HEK293T (cell line): ENCODE measurements at regions not wholly inside any gene's neighbourhood (a gene's known extent, or its start where the extent isn't known, plus 50 kb on each side); places are given as distances from the start of the nearest gene placed in this dataset.

Source experiments
- CTCF ChIA-PET: fragments of 350-600 bp; formaldehyde crosslinking; extraction: SDS; loops from one replicate; lab custom pipeline; 2021; ENCODE audit warnings: antibody characterized with exemption, inconsistent platforms; lab: Yijun Ruan, JAX
- POLR2A ChIA-PET: fragments of 350-600 bp; formaldehyde crosslinking; extraction: SDS; loops from one replicate; lab custom pipeline; 2020; ENCODE audit warnings: antibody characterized with exemption, inconsistent platforms; lab: Yijun Ruan, JAX
- DNase-seq: peaks from one replicate; pipeline ENCODE4 v3.0.0; 2012; ENCODE audit warnings: mixed read lengths; ENCODE audit errors: extremely low spot score
- ARNT ChIP-seq: fragments of 450-650 bp; IDR thresholded peaks from 2 replicates; pipeline ENCODE4 v1.6.1; 2017; ENCODE audit warnings: mild to moderate bottlenecking
- BHLHE40 ChIP-seq: fragments of 450-650 bp; IDR thresholded peaks from 2 replicates; pipeline ENCODE4 v1.6.1; 2016; ENCODE audit warnings: mild to moderate bottlenecking, moderate library complexity, borderline replicate concordance
- CTBP1 ChIP-seq: fragments of 450-650 bp; IDR thresholded peaks from 2 replicates; pipeline ENCODE4 v1.6.1; 2016; ENCODE audit warnings: borderline replicate concordance
- ELF4 ChIP-seq: fragments of 450-650 bp; IDR thresholded peaks from 2 replicates; pipeline ENCODE4 v1.6.1; 2017; ENCODE audit warnings: antibody characterized with exemption
- FOXA1 ChIP-seq: fragments of 450-650 bp; IDR thresholded peaks from 2 replicates; pipeline ENCODE4 v1.6.1; 2016; ENCODE audit warnings: mild to moderate bottlenecking
- FOXK2 ChIP-seq: fragments of 450-650 bp; IDR thresholded peaks from 2 replicates; pipeline ENCODE4 v1.6.1; 2016; ENCODE audit warnings: mild to moderate bottlenecking
- FOXM1 ChIP-seq: fragments of 450-650 bp; IDR thresholded peaks from 2 replicates; pipeline ENCODE4 v1.6.1; 2017; ENCODE audit warnings: mild to moderate bottlenecking, borderline replicate concordance
- HDGF ChIP-seq: fragments of 450-650 bp; IDR thresholded peaks from 2 replicates; pipeline ENCODE4 v1.6.1; 2017; ENCODE audit warnings: antibody characterized with exemption, borderline replicate concordance
- L3MBTL2 ChIP-seq: fragments of 450-650 bp; conservative IDR thresholded peaks from 2 replicates; pipeline ENCODE4 v1.6.1; 2016; ENCODE audit warnings: mild to moderate bottlenecking
- LEF1 ChIP-seq: fragments of 450-650 bp; IDR thresholded peaks from 2 replicates; pipeline ENCODE4 v1.6.1; 2017; ENCODE audit warnings: mild to moderate bottlenecking, borderline replicate concordance
- NFRKB ChIP-seq: fragments of 450-650 bp; IDR thresholded peaks from 2 replicates; pipeline ENCODE4 v1.6.1; 2016; ENCODE audit warnings: mild to moderate bottlenecking, moderate library complexity
- PKNOX1 ChIP-seq: fragments of 450-650 bp; IDR thresholded peaks from 2 replicates; pipeline ENCODE4 v1.6.1; 2016
- SP1 ChIP-seq: fragments of 450-650 bp; IDR thresholded peaks from 2 replicates; pipeline ENCODE4 v1.6.1; 2017
- SUZ12 ChIP-seq: fragments of 450-650 bp; IDR thresholded peaks from 2 replicates; pipeline ENCODE4 v1.6.1; 2016; ENCODE audit warnings: mild to moderate bottlenecking
- TARDBP ChIP-seq: fragments of 450-650 bp; IDR thresholded peaks from 2 replicates; pipeline ENCODE4 v1.6.1; 2016
- ZNF384 ChIP-seq: fragments of 450-650 bp; IDR thresholded peaks from 2 replicates; pipeline ENCODE4 v1.6.1; 2016

GRCh38 chr1:87821335-87821697, 492.6 kb downstream of the LMO4 start:
- DNase-seq: no peak
- TF ChIP-seq TARDBP (no peak), ZNF384 (no peak), CTBP1 (no peak), NFRKB (no peak), HDGF (no peak), LEF1 (no peak), L3MBTL2 (no peak), SP1 (no peak), PKNOX1 (no peak), FOXM1 (no peak), BHLHE40 (no peak)
- POLR2A ChIA-PET: no interaction called here
- CTCF ChIA-PET: no interaction called here

GRCh38 chr1:87826681-87827251, 498.1 kb downstream of the LMO4 start:
- POLR2A ChIA-PET: no interaction called here
- CTCF ChIA-PET: no interaction called here
- no peak for TF ChIP-seq SP1
- TF ChIP-seq BHLHE40: no peak
- no peak for TF ChIP-seq TARDBP
- no peak for TF ChIP-seq FOXM1
- no peak for TF ChIP-seq ELF4
- no peak for TF ChIP-seq NFRKB
- no peak for TF ChIP-seq HDGF
- TF ChIP-seq FOXK2: no peak
- TF ChIP-seq FOXA1: no peak
- TF ChIP-seq ZNF384: no peak
- no peak for TF ChIP-seq ARNT
- no peak for TF ChIP-seq PKNOX1
- no peak for TF ChIP-seq L3MBTL2
- no peak for TF ChIP-seq LEF1
- TF ChIP-seq CTBP1: no peak
- no peak for TF ChIP-seq SUZ12
- no peak for DNase-seq

DNA sequence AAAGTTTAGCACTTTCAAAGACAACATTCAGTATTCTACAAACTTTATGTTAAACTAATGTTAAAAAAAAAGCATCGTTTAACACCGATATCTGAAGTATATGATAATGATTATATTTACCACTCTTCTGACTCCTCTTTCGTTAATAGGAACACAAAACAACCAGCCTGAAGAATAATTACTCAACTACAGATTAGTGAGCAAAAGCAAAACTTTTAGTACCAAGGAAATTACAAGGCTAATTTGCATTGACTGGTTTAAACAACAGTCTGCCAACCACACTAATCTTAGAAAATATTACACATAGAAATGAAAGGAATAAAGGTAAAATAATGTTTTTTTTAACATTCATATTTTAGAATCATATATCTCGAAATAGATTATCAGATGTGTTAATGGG, 500.7 kb downstream of the LMO4 start:
- DNase-seq: no peak
- TF ChIP-seq HDGF (no peak), FOXM1 (no peak), SUZ12 (no peak), SP1 (no peak), NFRKB (no peak), ELF4 (no peak), TARDBP (no peak), FOXK2 (no peak), ZNF384 (no peak), L3MBTL2 (no peak), ARNT (no peak), LEF1 (no peak), BHLHE40 (no peak), PKNOX1 (no peak), FOXA1 (no peak), CTBP1 (no peak)
- POLR2A ChIA-PET: no interaction called here
- CTCF ChIA-PET: no interaction called here

DNA sequence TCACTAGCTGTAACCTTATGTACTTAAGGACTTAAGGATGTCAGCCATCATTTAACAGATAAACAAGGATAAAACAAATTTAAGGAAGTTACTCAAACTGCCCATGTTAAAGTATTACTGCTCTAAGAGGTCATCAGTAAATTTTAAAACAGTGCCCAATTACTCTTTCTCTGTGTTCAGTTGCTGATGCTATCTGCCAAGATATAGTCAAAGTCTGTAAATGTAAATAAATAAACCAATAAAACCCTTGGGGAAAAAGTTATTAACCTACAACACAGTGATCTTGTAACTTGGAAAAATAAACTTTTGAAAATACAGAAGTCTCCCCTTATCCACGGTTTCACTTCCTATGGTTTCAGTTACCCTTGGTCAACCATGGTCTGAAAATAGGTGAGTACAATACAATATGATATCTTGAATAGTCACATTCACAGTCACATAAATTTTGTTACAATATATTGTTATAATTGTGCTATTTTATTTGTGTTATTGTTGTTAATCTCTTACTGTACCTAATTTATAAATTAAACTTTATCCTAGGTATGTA, 501.8 kb downstream of the LMO4 start:
- no peak for DNase-seq
- TF ChIP-seq TARDBP: no peak
- TF ChIP-seq CTBP1: no peak
- no peak for TF ChIP-seq FOXK2
- TF ChIP-seq ELF4: no peak
- TF ChIP-seq SUZ12: no peak
- no peak for TF ChIP-seq LEF1
- TF ChIP-seq NFRKB: no peak
- no peak for TF ChIP-seq BHLHE40
- TF ChIP-seq FOXA1: no peak
- no peak for TF ChIP-seq L3MBTL2
- TF ChIP-seq FOXM1: no peak
- TF ChIP-seq SP1: no peak
- no peak for TF ChIP-seq ZNF384
- TF ChIP-seq HDGF: no peak
- no peak for TF ChIP-seq PKNOX1
- TF ChIP-seq ARNT: no peak
- POLR2A ChIA-PET: no interaction called here
- CTCF ChIA-PET: no interaction called here

DNA sequence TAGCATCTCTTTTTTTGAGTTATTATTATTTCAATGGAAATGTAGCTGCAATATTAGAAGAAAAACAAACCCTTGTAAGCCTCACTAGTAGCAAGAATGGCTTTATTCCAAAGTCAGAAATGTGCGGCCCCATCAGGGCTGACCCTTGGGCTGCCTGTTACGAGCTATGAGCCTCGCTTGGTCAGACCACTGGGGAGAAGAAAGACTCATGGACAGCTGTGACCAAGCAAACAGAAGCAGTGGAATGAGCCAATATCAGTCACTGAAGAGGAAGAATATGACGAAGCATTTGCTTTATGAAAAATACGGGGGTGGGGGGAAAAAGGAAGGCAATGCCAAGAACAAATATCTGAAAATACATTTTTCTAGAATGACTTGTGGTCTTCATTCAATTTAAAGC, 504.5 kb downstream of the LMO4 start:
- ChIA-PET POLR2A (no interaction called here), CTCF (interaction anchor here (1.2 kb wide), 1 partner anchor 20 kb away, joined by 3 read pairs; no protein-coding TSS in a partner anchor)
- DNase-seq: no peak
- TF ChIP-seq ZNF384: no peak
- no peak for TF ChIP-seq FOXK2
- TF ChIP-seq CTBP1: no peak
- no peak for TF ChIP-seq ELF4
- no peak for TF ChIP-seq BHLHE40
- TF ChIP-seq PKNOX1: no peak
- TF ChIP-seq HDGF: no peak
- no peak for TF ChIP-seq TARDBP
- TF ChIP-seq SP1: no peak
- no peak for TF ChIP-seq NFRKB
- no peak for TF ChIP-seq SUZ12
- no peak for TF ChIP-seq LEF1
- no peak for TF ChIP-seq FOXM1
- TF ChIP-seq L3MBTL2: no peak
- no peak for TF ChIP-seq ARNT
- TF ChIP-seq FOXA1: no peak
